ENCODE measurements at regions not wholly inside any gene's neighbourhood (a gene's known extent, or its start where the extent isn't known, plus 50 kb on each side); places are given as distances from the start of the nearest gene placed in this dataset.

DNA sequence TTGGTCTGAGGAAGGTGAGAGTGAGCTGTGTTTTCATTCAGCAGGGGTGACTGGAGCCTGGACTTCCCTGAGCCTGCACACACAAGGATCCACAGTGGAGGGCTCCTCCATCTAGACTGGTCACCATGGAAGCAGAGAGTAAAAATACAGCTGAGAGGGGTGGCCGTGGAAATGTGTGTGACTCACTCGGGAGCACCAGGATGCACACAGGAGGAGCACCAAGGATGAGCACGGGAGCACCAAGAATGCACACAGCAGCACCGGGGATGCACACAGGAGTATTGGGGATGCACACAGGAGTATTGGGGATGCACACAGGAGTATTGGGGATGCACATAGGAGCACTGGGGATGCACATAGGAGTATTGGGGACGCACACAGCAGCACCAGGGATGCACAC lies 365.2 kb upstream of the MYT1L start:
- ChIA-PET CTCF (ENCODE audit: low intra/inter-chr PET ratio) (no interaction called here), POLR2A (no interaction called here)
- Histone ChIP-seq H3K36me3 (ENCODE audit: control insufficient read depth, insufficient read depth, low read length) (no peaks in the 10 kb centered on the region), H4K20me1 (replicated peaks; ENCODE audit: control insufficient read depth, insufficient read depth, low read length) (0 out of 2 replicates have a peak, but pooled peaks cover 5% of the 10 kb centered on the region), H3K79me2 (ENCODE audit: control insufficient read depth, insufficient read depth, low read length) (no peaks in the 10 kb centered on the region), H3K4me2 (ENCODE audit: insufficient read depth, low read length) (no peak overlapping the region), H2AFZ (ENCODE audit: low read depth, low read length) (no peak overlapping the region), H3K27me3 (ENCODE audit: control insufficient read depth in 2 of 2, insufficient read depth in 2 of 2, low read length in 2 of 2) (peaks cover 17 to 91% of the 10 kb centered on the region in 2 experiments; a peak in 4 of 5 replicates), H3K9ac (ENCODE audit: insufficient read depth in 1 of 2, low read depth in 2 of 2, low read length in 2 of 2) (no peak overlapping the region), H3K9me1 (ENCODE audit: control insufficient read depth, insufficient read depth, low read length) (no peaks in the 10 kb centered on the region), H3K9me3 (replicated peaks; ENCODE audit: control insufficient read depth, insufficient read depth, low read depth, low read length) (no peaks in the 10 kb centered on the region), H3K27ac (ENCODE audit: extremely low read depth, low read depth, low read length) (no peak overlapping the region), H3K4me1 (replicated peaks in 1 of 2; ENCODE audit: control insufficient read depth in 2 of 2, insufficient read depth in 2 of 2, low read length in 2 of 2) (no peaks in the 10 kb centered on the region; a peak in 1 of 5 replicates), H3K4me3 (no peak overlapping the region)
- TF ChIP-seq, protein P1, sequence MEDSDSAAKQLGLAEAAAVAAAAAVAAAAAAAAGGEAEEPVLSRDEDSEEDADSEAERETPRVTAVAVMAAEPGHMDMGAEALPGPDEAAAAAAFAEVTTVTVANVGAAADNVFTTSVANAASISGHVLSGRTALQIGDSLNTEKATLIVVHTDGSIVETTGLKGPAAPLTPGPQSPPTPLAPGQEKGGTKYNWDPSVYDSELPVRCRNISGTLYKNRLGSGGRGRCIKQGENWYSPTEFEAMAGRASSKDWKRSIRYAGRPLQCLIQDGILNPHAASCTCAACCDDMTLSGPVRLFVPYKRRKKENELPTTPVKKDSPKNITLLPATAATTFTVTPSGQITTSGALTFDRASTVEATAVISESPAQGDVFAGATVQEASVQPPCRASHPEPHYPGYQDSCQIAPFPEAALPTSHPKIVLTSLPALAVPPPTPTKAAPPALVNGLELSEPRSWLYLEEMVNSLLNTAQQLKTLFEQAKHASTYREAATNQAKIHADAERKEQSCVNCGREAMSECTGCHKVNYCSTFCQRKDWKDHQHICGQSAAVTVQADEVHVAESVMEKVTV (CRISPR knock-in tag; IDR thresholded peaks at IDR 0.05) = no peak
- TF ChIP-seq ZNF263 (CRISPR knock-in tag; IDR thresholded peaks at IDR 0.05; ENCODE audit: borderline replicate concordance) = peak; percentile 69; the same call in 1 of the 2 replicates
- no peak for DNase-seq (ENCODE audit: extremely low read depth in 1 of 4, low spot score in 3 of 4)
- intact Hi-C loops (cut with micrococcal nuclease) (no loop called here), in situ Hi-C loops (cut with MboI) (no loop called here)
- ATAC-seq = no peak
- FAIRE-seq = no peak
- 2% methylated on average over 5 of the region's 5 CpGs for WGBS (ENCODE audit: insufficient coverage, low coverage, missing lambda C conversion rate)
- no TSS peak for BruUV-seq (replicated peaks)

DNA sequence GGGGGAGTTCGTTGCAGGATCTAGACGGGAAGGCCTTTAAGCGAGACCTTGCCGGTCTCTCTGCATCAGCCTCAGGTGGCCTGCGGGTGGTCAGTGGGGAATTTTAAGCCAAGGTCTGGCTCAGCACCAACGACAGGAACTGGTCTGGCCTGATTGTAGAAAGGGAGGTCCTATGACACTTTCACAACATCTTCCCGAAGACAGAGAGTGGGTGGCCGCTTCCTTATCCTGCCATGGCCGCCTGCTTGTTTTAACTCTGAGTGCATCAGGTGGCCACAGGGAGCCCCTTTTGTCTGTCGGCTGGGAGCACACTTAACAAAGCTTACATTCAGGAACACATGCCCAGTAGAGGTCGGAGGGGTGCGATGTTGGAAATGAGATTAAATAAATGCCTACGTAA lies 363.7 kb upstream of the MYT1L start:
- intact Hi-C loops (cut with micrococcal nuclease) (no loop called here), in situ Hi-C loops (cut with MboI) (no loop called here)
- FAIRE-seq (no peak), ATAC-seq (no peak), DNase-seq (ENCODE audit: extremely low read depth in 1 of 4, low spot score in 3 of 4) (no peak)
- Histone ChIP-seq H3K4me2 (ENCODE audit: insufficient read depth, low read length) (no peak overlapping the region), H4K20me1 (replicated peaks; ENCODE audit: control insufficient read depth, insufficient read depth, low read length) (0 out of 2 replicates have a peak, but pooled peaks cover 8% of the 10 kb centered on the region), H3K27ac (ENCODE audit: extremely low read depth, low read depth, low read length) (no peak overlapping the region), H3K36me3 (ENCODE audit: control insufficient read depth, insufficient read depth, low read length) (no peaks in the 10 kb centered on the region), H3K9me3 (replicated peaks; ENCODE audit: control insufficient read depth, insufficient read depth, low read depth, low read length) (no peaks in the 10 kb centered on the region), H3K4me3 (no peak overlapping the region), H3K4me1 (replicated peaks in 1 of 2; ENCODE audit: control insufficient read depth in 2 of 2, insufficient read depth in 2 of 2, low read length in 2 of 2) (no peaks in the 10 kb centered on the region; a peak in 1 of 5 replicates), H3K79me2 (ENCODE audit: control insufficient read depth, insufficient read depth, low read length) (no peaks in the 10 kb centered on the region), H3K27me3 (ENCODE audit: control insufficient read depth in 2 of 2, insufficient read depth in 2 of 2, low read length in 2 of 2) (peaks cover 17 to 81% of the 10 kb centered on the region in 2 experiments; a peak in 4 of 5 replicates), H2AFZ (ENCODE audit: low read depth, low read length) (no peak overlapping the region), H3K9ac (ENCODE audit: insufficient read depth in 1 of 2, low read depth in 2 of 2, low read length in 2 of 2) (no peak overlapping the region), H3K9me1 (ENCODE audit: control insufficient read depth, insufficient read depth, low read length) (no peaks in the 10 kb centered on the region)
- 2% methylated on average over 13 of the region's 13 CpGs for WGBS (ENCODE audit: insufficient coverage, low coverage, missing lambda C conversion rate)
- ChIA-PET POLR2A (no interaction called here), CTCF (ENCODE audit: low intra/inter-chr PET ratio) (no interaction called here)
- BruUV-seq (replicated peaks) = no TSS peak
- TF ChIP-seq, protein P2, sequence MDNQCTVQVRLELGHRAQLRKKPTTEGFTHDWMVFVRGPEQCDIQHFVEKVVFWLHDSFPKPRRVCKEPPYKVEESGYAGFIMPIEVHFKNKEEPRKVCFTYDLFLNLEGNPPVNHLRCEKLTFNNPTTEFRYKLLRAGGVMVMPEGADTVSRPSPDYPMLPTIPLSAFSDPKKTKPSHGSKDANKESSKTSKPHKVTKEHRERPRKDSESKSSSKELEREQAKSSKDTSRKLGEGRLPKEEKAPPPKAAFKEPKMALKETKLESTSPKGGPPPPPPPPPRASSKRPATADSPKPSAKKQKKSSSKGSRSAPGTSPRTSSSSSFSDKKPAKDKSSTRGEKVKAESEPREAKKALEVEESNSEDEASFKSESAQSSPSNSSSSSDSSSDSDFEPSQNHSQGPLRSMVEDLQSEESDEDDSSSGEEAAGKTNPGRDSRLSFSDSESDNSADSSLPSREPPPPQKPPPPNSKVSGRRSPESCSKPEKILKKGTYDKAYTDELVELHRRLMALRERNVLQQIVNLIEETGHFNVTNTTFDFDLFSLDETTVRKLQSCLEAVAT (IDR thresholded peaks at IDR 0.05) = no peak
- no peak for TF ChIP-seq SMAD1 (IDR thresholded peaks at IDR 0.05; ENCODE audit: low read depth, low read length, partially characterized antibody)
- no peak for TF ChIP-seq ZNF146 (CRISPR knock-in tag; IDR thresholded peaks at IDR 0.05; ENCODE audit: unreplicated experiment)
- TF ChIP-seq, protein P3, sequence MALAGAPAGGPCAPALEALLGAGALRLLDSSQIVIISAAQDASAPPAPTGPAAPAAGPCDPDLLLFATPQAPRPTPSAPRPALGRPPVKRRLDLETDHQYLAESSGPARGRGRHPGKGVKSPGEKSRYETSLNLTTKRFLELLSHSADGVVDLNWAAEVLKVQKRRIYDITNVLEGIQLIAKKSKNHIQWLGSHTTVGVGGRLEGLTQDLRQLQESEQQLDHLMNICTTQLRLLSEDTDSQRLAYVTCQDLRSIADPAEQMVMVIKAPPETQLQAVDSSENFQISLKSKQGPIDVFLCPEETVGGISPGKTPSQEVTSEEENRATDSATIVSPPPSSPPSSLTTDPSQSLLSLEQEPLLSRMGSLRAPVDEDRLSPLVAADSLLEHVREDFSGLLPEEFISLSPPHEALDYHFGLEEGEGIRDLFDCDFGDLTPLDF (CRISPR knock-in tag; IDR thresholded peaks at IDR 0.05) = no peak
- no peak for TF ChIP-seq KDM4B (IDR thresholded peaks at IDR 0.05; ENCODE audit: borderline replicate concordance in 2 of 2, low read depth in 1 of 2)
- TF ChIP-seq HNRNPL (IDR thresholded peaks at IDR 0.05; ENCODE audit: low read depth, low read length) = no peak
- TF ChIP-seq, protein P4, sequence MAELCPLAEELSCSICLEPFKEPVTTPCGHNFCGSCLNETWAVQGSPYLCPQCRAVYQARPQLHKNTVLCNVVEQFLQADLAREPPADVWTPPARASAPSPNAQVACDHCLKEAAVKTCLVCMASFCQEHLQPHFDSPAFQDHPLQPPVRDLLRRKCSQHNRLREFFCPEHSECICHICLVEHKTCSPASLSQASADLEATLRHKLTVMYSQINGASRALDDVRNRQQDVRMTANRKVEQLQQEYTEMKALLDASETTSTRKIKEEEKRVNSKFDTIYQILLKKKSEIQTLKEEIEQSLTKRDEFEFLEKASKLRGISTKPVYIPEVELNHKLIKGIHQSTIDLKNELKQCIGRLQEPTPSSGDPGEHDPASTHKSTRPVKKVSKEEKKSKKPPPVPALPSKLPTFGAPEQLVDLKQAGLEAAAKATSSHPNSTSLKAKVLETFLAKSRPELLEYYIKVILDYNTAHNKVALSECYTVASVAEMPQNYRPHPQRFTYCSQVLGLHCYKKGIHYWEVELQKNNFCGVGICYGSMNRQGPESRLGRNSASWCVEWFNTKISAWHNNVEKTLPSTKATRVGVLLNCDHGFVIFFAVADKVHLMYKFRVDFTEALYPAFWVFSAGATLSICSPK (IDR thresholded peaks at IDR 0.05; ENCODE audit: borderline replicate concordance) = no peak
- TF ChIP-seq GATA2 (CRISPR knock-in tag; IDR thresholded peaks at IDR 0.05) = no peak

All from K562 (cell line).